HEK293T (cell line): ENCODE measurements at regions not wholly inside any gene's neighbourhood (a gene's known extent, or its start where the extent isn't known, plus 50 kb on each side); places are given as distances from the start of the nearest gene placed in this dataset.

Experiments used
- HDGF ChIP-seq: fragments of 450-650 bp; IDR thresholded peaks from 2 replicates; pipeline ENCODE4 v1.6.1; 2017; ENCODE audit warnings: antibody characterized with exemption, borderline replicate concordance
- LEF1 ChIP-seq: fragments of 450-650 bp; IDR thresholded peaks from 2 replicates; pipeline ENCODE4 v1.6.1; 2017; ENCODE audit warnings: mild to moderate bottlenecking, borderline replicate concordance
- SP1 ChIP-seq: fragments of 450-650 bp; IDR thresholded peaks from 2 replicates; pipeline ENCODE4 v1.6.1; 2017

DNA sequence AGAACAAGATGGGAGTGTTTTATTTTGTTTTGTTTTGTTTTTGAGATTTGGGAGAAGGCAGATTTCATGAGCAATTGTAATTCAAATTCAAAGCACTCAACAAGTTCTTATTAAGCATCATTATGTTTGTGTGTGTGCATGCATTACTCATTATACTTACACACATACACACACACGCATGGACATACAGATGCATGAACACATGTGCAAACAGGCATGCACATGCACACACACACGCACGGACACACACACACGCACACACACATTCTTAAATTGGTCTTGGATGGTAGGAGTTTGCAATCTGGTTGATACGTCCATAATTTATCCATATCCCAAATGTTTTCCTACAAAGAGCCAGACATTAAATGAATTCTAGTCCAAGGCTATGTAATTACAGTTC, 702.8 kb downstream of the INHBA start:
- TF ChIP-seq HDGF (no peak), SP1 (no peak), LEF1 (no peak)
